Adrenal gland (tissue), 5 donors: ENCODE measurements at regions not wholly inside any gene's neighbourhood (a gene's known extent, or its start where the extent isn't known, plus 50 kb on each side); places are given as distances from the start of the nearest gene placed in this dataset.

ENCODE experiments used
- POLR2A ChIP-seq, 2 donors: fragments of 450-650 bp; IDR thresholded peaks; one replicate each; pipeline ENCODE4 v1.6.1; 2017; ENCODE audit warnings: antibody characterized with exemption in 2 of 2, mild to moderate bottlenecking in 2 of 2, moderate library complexity in 1 of 2
- TF ChIP-seq, protein P1 (sequence below), 6 experiments: fragments of 450-650 bp in 4 of 6; fragments of 200-600 bp in 2 of 6; sonication (generic) in 1 of 6; IDR thresholded peaks; 1 replicate in 5 of 6; 2 replicates in 1 of 6; pipeline versions ENCODE4 v1.5.1 to v1.8.0; 2016 to 2021; ENCODE audit warnings: antibody characterized with exemption in 6 of 6, mild to moderate bottlenecking in 2 of 6, moderate library complexity in 1 of 6
- donor health status: DM: no; HTN: no; CAD: no.

DNA sequence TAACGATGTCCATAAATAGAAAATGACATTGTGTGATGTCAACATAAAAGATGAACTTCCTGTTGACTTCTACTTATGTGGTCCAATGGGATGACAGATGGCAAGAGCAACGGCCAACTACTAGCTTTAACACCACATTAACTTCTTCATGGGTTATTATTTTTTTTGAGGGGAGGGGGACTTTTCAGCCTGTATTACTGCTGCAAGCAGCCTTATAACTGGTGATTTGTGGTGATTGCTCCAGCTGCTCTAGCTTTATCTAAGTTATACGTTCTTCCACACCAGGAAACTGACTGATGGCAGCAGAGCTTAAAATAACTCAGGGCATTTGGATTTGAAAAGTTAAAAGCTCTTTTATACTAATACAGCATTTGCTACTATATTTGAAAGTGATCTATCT lies 228.8 kb upstream of the B3GALT2 start:
- TF ChIP-seq, protein P1, sequence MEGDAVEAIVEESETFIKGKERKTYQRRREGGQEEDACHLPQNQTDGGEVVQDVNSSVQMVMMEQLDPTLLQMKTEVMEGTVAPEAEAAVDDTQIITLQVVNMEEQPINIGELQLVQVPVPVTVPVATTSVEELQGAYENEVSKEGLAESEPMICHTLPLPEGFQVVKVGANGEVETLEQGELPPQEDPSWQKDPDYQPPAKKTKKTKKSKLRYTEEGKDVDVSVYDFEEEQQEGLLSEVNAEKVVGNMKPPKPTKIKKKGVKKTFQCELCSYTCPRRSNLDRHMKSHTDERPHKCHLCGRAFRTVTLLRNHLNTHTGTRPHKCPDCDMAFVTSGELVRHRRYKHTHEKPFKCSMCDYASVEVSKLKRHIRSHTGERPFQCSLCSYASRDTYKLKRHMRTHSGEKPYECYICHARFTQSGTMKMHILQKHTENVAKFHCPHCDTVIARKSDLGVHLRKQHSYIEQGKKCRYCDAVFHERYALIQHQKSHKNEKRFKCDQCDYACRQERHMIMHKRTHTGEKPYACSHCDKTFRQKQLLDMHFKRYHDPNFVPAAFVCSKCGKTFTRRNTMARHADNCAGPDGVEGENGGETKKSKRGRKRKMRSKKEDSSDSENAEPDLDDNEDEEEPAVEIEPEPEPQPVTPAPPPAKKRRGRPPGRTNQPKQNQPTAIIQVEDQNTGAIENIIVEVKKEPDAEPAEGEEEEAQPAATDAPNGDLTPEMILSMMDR (IDR thresholded peaks at IDR 0.05): no peak
- TF ChIP-seq POLR2A (IDR thresholded peaks at IDR 0.05): no peak
